Lower leg skin (tissue), 4 donors: ENCODE measurements at regions not wholly inside any gene's neighbourhood (a gene's known extent, or its start where the extent isn't known, plus 50 kb on each side); places are given as distances from the start of the nearest gene placed in this dataset.
A peak's percentile ranks its signal among the peaks of the same experiment; 100 is the strongest.

Source experiments
- DNase-seq, 2 donors: peaks; one replicate each; pipeline ENCODE4 v3.0.0-alpha.2; 2019; ENCODE audit warnings: low spot score in 2 of 2
- H3K4me3 ChIP-seq: fragments of 200-600 bp; sonication (generic); 2 replicates; pipeline ENCODE4 v1.5.1; 2017; ENCODE audit warnings: mild to moderate bottlenecking, low read depth; ENCODE audit not compliant: poor library complexity, severe bottlenecking
- POLR2A ChIP-seq, 2 donors: fragments of 450-650 bp; IDR thresholded peaks; one replicate each; pipeline ENCODE4 v1.6.1; 2016 to 2017; ENCODE audit warnings: antibody characterized with exemption in 2 of 2, mild to moderate bottlenecking in 1 of 2, moderate library complexity in 1 of 2
- WGBS, 2 donors: methylation state at CpG; one replicate each; pipeline ENCODE4 v1.1.5; 2018; 5-methylcytosine and 5-hydroxymethylcytosine counted together
- intact Hi-C: fragments of 100-400 bp; cut with DNase I; formaldehyde crosslinking; loops from one replicate; pipeline ENCODE4 v1.15.0; 2023; ENCODE audit warnings: low total_unique reads
- TF ChIP-seq, protein P1 (sequence below), 3 donors: fragments of 450-650 bp; IDR thresholded peaks; one replicate each; pipeline ENCODE4 v1.5.1; 2016; ENCODE audit warnings: antibody characterized with exemption in 3 of 3, mild to moderate bottlenecking in 3 of 3, moderate library complexity in 2 of 3

DNA sequence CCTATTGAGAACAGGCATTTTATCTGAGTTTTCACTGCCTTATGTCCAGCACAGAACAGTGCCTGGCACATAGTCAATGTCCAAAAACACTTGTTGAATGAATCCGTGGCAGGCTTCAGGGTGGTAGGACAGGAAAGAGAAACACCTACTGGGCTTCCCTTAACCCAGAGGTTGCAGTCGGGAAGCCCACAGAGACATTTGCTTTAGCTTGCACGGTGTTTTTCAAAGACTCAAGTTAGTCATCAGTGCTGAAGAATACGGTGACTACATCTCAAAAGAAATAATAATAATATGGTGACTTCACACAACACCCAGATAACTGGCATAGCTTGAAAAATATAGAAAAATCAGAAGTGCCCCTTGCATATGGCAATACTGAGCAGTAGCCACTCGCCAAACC, 160.4 kb downstream of the CD83 start:
- WGBS, 2 donors = 92 to 97% methylated on average over 5 of the region's 5 CpGs
- DNase-seq = peak in 1 of 2 donors; percentile 14
- TF ChIP-seq, protein P1, sequence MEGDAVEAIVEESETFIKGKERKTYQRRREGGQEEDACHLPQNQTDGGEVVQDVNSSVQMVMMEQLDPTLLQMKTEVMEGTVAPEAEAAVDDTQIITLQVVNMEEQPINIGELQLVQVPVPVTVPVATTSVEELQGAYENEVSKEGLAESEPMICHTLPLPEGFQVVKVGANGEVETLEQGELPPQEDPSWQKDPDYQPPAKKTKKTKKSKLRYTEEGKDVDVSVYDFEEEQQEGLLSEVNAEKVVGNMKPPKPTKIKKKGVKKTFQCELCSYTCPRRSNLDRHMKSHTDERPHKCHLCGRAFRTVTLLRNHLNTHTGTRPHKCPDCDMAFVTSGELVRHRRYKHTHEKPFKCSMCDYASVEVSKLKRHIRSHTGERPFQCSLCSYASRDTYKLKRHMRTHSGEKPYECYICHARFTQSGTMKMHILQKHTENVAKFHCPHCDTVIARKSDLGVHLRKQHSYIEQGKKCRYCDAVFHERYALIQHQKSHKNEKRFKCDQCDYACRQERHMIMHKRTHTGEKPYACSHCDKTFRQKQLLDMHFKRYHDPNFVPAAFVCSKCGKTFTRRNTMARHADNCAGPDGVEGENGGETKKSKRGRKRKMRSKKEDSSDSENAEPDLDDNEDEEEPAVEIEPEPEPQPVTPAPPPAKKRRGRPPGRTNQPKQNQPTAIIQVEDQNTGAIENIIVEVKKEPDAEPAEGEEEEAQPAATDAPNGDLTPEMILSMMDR (IDR thresholded peaks at IDR 0.05) = no peak
- TF ChIP-seq POLR2A (IDR thresholded peaks at IDR 0.05) = no peak
- no peak overlapping the region for H3K4me3 ChIP-seq
- intact Hi-C loops = no loop called here

DNA sequence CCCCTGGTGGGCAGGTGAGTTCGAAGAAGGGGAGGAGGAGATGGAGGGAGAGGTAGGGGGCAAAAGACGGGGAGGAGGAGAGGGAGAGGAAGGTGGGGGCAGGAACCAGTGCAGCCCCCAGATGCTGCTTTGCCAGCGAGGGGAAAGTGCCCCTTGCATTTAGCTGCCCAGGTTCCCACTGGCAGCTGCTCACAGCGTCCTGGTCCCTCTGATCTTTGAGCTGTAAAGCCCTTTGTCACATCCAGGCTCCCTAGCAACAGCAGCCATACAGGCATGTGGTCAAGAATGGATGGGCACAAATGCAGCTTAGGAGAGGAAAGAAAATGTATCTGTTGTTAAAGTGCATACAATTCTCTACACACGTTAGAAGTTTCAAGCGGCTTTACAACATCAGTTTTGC, 160.9 kb downstream of the CD83 start:
- DNase-seq = peak in 1 of 2 donors; percentile 58
- H3K4me3 ChIP-seq = no peak overlapping the region
- TF ChIP-seq POLR2A (IDR thresholded peaks at IDR 0.05) = no peak
- TF ChIP-seq, protein P1 (IDR thresholded peaks at IDR 0.05) = no peak
- WGBS, 2 donors = 87 to 93% methylated on average over 6 of the region's 6 CpGs
- intact Hi-C loops = no loop called here

DNA sequence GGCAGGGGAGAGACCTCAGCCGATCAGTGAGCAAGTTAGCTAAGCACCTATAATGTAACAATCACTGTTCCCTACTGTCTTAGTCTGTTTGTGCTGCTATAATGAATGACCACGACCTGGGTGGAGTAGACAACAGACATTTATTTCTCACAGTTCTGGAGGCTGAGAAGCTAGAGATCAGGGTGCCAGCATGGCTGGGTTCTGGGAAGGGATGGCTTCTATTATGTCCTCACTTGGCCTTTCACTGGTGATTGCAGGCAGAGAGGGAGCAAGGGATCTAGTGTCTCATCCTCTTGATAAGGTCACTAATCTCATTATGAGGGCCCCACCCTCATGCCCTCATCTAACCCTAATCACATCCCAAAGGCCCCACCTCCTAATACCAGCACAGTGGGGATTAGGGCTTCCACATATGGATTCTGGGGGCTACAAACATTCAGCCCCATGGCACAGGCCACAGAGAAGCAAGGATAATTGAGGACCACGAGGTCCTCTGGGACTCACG, 162.5 kb downstream of the CD83 start:
- intact Hi-C loops = no loop called here
- TF ChIP-seq POLR2A (IDR thresholded peaks at IDR 0.05) = no peak
- TF ChIP-seq, protein P1 (IDR thresholded peaks at IDR 0.05) = no peak
- 93 to 94% methylated on average over 4 of the region's 4 CpGs for WGBS, 2 donors
- H3K4me3 ChIP-seq = no peak overlapping the region
- DNase-seq = no peak

DNA sequence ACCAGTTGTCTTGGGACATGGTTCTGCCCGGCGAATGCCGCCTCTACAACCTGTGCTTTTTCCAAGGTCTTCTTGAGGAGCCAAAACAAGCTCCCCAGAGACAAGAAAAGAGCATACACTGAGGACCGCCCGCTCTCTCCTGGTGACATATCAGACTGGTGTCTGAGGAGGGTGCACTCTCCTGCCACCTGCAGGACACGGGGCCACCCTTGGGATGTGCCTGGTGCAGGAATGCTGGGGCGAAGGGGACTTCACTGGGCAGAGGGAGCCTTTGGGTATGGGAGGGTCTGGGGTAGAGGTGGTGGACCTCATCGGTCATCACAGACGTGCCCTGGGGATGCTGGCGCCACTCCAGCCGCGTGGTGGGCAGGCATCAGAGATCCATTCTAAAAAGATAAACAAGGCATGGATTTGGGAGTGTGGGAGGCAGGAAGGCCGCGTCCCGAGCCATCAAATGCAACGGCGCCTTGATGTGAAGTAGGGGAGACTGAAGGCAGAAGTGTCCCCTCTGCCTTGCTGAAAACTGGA, 163.3 kb downstream of the CD83 start:
- H3K4me3 ChIP-seq = no peak overlapping the region
- 96 to 97% methylated on average over 17 of the region's 17 CpGs for WGBS, 2 donors
- intact Hi-C loops = no loop called here
- TF ChIP-seq, protein P1 (IDR thresholded peaks at IDR 0.05) = no peak
- no peak for TF ChIP-seq POLR2A (IDR thresholded peaks at IDR 0.05)
- no peak for DNase-seq

DNA sequence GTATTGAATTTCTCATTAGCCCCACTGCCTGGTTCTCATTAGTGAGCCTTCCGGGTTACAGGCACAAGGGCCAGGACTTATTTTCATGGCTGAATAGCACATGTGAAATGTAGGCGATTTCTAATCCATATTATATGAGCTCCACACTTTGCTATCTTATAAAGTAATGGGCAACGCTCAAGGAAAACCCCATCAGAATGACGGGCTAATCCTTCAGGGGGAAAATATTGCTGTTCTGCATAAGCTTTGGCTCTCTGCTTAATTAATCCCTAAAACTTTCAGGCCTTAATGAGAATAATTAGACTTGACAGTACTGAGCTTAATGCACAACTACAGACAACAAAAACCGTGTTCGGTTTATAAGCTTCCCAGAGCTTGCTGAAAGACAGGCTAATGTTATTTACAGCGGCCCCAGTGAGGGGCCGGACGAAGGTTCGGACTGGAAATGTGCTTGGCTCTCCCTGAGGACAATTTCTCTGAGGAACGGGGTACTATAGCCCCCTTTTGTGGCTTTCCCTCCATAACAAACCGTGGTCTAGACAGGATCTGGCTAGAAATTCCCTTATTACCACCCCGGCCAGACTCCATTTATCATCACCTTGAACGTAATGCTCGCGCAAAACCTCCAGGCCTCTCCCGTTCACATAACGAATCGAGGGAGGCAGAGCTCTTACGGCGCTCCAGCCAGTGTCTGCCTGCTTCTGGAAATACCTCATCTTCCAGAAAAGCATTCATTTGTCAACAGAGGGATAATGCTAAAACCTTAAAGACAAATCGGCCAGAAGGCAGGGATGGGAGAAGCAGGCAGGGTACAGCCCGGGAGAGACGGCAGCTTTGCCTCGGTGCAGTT, 164.5 kb downstream of the CD83 start:
- no peak overlapping the region for H3K4me3 ChIP-seq
- intact Hi-C loops = no loop called here
- TF ChIP-seq POLR2A (IDR thresholded peaks at IDR 0.05) = no peak
- TF ChIP-seq, protein P1 (IDR thresholded peaks at IDR 0.05) = no peak
- 89 to 90% methylated on average over 25 of the region's 25 CpGs for WGBS, 2 donors
- no peak for DNase-seq
